OCI-LY7 (cell line): ENCODE measurements at regions not wholly inside any gene's neighbourhood (a gene's known extent, or its start where the extent isn't known, plus 50 kb on each side); places are given as distances from the start of the nearest gene placed in this dataset.

Experiments
- EZH2phosphoT487 ChIP-seq: fragments of 200-600 bp; sonication (generic); IDR thresholded peaks from 2 replicates; pipeline ENCODE4 v1.6.1; 2018; ENCODE audit warnings: low read depth, borderline replicate concordance, mild to moderate bottlenecking, mixed run types, antibody characterized with exemption, low read length, moderate library complexity, mixed read lengths
- TF ChIP-seq, protein P1 (sequence below): fragments of 200-600 bp; sonication (generic); conservative IDR thresholded peaks from 2 replicates; pipeline ENCODE4 v1.5.1; 2014; ENCODE audit warnings: mild to moderate bottlenecking, antibody characterized with exemption, low read length, moderate library complexity, mixed read lengths

- TF ChIP-seq, protein P1, sequence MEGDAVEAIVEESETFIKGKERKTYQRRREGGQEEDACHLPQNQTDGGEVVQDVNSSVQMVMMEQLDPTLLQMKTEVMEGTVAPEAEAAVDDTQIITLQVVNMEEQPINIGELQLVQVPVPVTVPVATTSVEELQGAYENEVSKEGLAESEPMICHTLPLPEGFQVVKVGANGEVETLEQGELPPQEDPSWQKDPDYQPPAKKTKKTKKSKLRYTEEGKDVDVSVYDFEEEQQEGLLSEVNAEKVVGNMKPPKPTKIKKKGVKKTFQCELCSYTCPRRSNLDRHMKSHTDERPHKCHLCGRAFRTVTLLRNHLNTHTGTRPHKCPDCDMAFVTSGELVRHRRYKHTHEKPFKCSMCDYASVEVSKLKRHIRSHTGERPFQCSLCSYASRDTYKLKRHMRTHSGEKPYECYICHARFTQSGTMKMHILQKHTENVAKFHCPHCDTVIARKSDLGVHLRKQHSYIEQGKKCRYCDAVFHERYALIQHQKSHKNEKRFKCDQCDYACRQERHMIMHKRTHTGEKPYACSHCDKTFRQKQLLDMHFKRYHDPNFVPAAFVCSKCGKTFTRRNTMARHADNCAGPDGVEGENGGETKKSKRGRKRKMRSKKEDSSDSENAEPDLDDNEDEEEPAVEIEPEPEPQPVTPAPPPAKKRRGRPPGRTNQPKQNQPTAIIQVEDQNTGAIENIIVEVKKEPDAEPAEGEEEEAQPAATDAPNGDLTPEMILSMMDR: no peak
- no peak for TF ChIP-seq EZH2phosphoT487
Observed at GRCh38 chr21:32174819-32175218, 104.0 kb downstream of the MIS18A start.
